Hindlimb muscle (tissue), 1 donor: ENCODE measurements at regions not wholly inside any gene's neighbourhood (a gene's known extent, or its start where the extent isn't known, plus 50 kb on each side); places are given as distances from the start of the nearest gene placed in this dataset.
A peak's percentile ranks its signal among the peaks of the same experiment; 100 is the strongest.
"Not testable (repeated sequence)": the region's sequence is repeated elsewhere in the genome, so short reads cannot be mapped to it uniquely, and the experiment has no call there.

ENCODE experiments used
- DNase-seq: peaks from one replicate; pipeline ENCODE4 v3.0.0-alpha.2; 2013

- no peak for DNase-seq
These were observed 290.1 kb upstream of the USP25 start for GRCh38 chr21:15439726-15440125.

GRCh38 chr21:15441060-15441493 lies 288.7 kb upstream of the USP25 start:
- no peak for DNase-seq

- no peak for DNase-seq
These were observed 287.8 kb upstream of the USP25 start for GRCh38 chr21:15441992-15442391.

GRCh38 chr21:15442743-15443469 lies 286.9 kb upstream of the USP25 start:
- no peak for DNase-seq

GRCh38 chr21:15443740-15444117 lies 286.1 kb upstream of the USP25 start:
- DNase-seq, result no peak

GRCh38 chr21:15444118-15444960 lies 285.4 kb upstream of the USP25 start:
- no peak for DNase-seq

GRCh38 chr21:15445327-15445726 lies 284.5 kb upstream of the USP25 start:
- no peak for DNase-seq

GRCh38 chr21:15446223-15446622 lies 283.6 kb upstream of the USP25 start:
- no peak for DNase-seq

- DNase-seq, result no peak
These were observed 280.2 kb upstream of the USP25 start for GRCh38 chr21:15449556-15449955.

GRCh38 chr21:15453261-15453660 lies 276.5 kb upstream of the USP25 start:
- DNase-seq, result no peak

- DNase-seq, result not testable (repeated sequence)
These were observed 276.0 kb upstream of the USP25 start for GRCh38 chr21:15453785-15454184.

- DNase-seq, result not testable (repeated sequence)
These were observed 274.9 kb upstream of the USP25 start for GRCh38 chr21:15454931-15455330.

- DNase-seq, result no peak
These were observed 273.8 kb upstream of the USP25 start for GRCh38 chr21:15455819-15456462.

GRCh38 chr21:15457965-15458364 lies 271.8 kb upstream of the USP25 start:
- no peak for DNase-seq

- no peak for DNase-seq
These were observed 267.7 kb upstream of the USP25 start for GRCh38 chr21:15462092-15462491.

GRCh38 chr21:15466329-15466728 lies 263.5 kb upstream of the USP25 start:
- DNase-seq, result no peak

GRCh38 chr21:15468368-15468767 lies 261.4 kb upstream of the USP25 start:
- DNase-seq, result no peak

GRCh38 chr21:15472108-15473040 lies 257.4 kb upstream of the USP25 start:
- no peak for DNase-seq

- DNase-seq, result not testable (repeated sequence)
These were observed 252.0 kb upstream of the USP25 start for GRCh38 chr21:15477773-15478172.

GRCh38 chr21:15480160-15480559 lies 249.6 kb upstream of the USP25 start:
- peak; percentile 23 for DNase-seq

GRCh38 chr21:15483138-15483780 lies 246.5 kb upstream of the USP25 start:
- DNase-seq, result peak; percentile 91
